Activated gamma-delta T cell treated with Interleukin-2 at 50 U/mL for 16 hours (primary cell): ENCODE measurements at regions not wholly inside any gene's neighbourhood (a gene's known extent, or its start where the extent isn't known, plus 50 kb on each side); places are given as distances from the start of the nearest gene placed in this dataset.

ENCODE experiments used
- DNase-seq: peaks from one replicate; pipeline ENCODE4 v3.0.0-alpha.2; 2020

DNA sequence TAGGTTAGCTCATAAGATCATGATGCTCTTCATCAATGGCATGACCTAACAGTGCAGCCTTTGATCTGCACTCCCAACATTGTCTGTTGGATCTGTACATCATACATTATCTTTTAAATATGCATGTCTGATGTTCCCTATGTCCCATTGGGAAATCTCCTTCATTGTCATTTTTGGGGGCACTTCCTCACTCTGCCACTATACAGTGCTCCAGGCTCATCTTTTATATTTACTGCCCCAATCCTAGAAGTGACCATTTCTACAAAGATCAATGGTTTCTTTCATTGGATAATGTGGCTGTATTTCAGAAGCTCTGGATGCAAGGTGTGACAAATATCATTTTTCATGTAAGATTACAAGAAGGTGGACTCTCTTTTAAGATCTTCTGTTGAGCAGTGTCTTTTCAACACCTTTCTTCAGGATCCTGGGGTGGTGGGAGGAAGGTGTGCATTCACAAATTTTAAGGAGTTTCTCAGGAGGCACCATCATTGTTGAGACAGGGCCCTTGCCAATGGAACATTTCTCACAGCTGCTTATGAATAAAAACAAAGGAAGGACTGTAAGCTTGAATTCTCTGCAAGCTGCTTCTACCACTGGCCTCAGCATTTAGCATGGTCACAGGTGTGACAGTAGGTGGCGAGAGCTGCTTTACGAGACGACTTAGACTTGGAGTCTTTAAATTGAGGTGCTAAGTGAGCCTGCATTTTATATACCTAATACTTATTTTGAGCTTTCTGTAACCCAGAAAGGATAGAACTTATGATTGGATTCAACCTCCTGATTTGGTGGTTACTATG lies 403.0 kb downstream of the LMO7 start:
- no peak for DNase-seq

DNA sequence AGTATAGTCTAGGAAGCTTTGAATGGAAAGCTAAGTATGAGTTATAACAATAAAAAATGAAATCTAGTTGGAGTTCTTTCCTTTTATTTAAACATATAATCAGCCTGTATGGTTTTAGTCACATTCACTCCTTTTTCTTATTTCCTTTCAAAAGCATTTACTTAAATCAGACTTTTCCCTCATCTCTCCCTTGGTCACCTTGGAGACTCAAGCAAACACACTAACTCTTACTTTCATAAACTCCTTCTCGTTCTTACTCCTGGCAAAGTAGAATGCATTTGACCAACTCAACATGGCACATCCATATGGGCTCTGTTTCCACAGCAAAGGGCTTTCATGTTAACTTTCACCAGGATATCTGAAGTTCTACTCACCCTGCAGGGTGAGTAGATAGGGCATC lies 400.0 kb downstream of the LMO7 start:
- DNase-seq, result no peak

DNA sequence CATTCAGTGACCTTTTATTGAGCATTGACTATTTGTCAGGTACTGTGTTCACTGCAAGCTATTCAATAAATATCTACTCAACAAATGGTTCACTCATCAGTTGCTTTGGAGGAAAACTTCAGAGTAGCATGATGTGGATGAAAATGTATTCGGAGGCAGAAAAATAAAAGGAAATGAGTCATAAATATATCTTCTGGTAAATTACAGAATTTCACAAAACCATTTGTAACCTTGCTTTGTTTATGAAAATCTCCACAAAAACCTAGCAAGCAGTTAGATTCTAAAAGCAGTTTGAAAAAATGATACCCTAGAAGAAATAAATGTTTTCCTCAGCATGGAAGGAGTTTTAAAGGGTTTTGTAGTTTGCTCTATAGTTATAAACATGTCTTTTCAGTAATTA lies 399.6 kb downstream of the LMO7 start:
- no peak for DNase-seq

DNA sequence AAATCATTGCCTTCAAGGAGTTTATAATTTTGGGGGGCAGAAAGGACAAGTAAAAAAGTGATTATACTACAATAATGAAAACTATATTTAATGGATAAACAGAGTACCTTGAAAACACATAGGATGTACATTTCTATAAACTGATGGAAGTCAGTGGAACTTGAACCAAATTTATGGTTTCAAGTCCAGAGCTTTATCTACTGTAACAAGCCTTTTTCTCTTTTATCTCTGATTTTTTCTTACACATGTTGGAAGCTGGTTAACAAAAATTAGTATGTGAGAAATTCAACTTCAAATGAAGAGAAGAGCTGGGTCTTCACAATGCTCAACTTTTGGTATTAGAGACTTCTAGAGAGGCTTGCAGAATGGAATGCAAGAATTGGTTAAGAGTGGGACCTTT lies 393.6 kb downstream of the LMO7 start:
- DNase-seq, result no peak

DNA sequence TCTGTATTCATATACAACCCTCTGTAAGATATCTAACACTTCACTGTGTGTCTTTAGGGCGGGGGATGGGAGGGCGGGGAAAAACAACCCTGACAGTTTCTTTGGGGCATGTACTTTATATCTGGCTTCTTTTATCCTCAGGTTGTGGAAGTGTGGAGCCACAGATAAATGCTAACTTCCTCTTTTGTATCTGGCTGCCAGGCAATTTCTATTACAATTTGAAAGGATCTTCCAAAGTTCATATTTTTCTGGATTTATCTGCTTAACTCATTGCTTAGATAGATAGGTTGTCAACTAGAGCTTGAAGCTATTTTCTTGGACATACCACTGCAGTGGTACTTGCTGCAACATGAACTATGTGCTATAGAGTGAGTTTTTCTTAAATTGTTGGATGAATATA lies 393.0 kb downstream of the LMO7 start:
- no peak for DNase-seq

DNA sequence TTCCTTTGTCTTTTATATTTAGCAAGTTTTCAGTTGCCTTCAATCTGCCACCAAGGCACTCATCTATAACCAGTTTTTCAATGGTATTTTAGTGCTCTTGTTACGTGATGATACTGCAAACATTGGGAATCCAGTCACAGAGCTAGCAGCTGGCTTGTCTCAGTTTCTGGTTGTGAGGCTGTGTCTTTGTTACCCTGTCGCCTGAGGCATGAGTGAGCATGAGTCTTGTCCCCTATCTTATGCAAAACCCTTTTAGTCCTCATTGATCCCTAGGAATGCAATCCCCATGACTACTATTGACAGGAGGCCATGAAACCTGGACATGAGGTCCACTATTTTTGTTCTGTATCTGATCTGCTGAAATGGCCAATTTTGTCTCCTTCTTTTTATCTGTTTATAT lies 391.0 kb downstream of the LMO7 start:
- no peak for DNase-seq

DNA sequence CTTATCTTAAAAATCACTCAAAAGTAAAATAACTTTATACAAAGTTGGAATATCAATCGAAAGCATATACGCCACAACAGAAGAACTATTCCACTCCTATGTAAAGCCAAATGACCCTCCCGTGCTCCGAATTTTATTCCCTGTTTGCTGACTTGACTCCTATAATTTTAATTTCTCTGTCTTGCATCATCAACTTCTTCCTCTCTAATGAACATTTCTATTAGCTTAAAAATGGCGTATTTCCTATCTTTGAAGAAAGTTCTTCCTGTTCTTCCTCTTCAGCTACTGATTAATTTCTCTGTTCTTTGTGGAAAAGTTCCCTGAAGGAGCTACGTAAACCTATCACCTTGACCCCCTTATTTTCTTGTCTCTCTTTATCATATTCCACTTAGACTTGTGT lies 389.3 kb downstream of the LMO7 start:
- no peak for DNase-seq

DNA sequence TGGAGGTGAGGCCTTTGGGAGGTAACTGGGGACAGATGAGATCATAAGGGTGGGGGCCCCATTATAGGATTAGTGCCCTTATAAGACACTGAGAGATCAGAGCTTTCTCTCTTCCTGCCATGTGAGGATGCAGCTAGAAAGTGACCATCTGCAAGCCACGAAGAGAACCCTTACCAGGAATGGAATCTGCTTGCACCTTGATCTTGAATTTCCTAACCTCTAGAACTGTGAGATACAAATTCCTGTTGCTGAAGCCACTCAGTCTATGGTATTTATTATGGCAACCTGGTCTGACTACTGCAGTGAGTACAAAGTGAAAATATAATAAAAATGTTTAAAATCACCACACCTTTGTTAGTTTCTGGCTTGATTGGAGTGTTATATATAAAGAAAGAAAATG lies 388.0 kb downstream of the LMO7 start:
- no peak for DNase-seq

DNA sequence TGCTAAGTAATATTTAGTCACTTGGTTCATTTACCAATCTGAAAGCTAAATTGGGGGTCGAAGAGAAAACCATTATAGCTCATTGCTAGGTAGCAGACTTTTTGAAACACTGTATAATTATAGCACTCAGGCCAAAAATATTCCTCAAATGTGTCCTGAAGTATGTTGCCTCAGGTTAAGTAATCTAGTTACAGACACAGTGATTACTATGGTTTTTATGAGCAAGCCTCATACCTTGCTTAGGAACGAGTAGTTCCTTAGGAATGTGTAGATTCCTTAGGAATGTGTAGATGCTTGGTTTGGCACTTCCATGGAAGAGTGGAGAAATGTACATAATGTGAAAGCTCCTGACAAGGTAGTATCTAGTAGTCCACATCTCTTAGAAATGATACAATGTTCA lies 387.5 kb downstream of the LMO7 start:
- DNase-seq, result no peak

DNA sequence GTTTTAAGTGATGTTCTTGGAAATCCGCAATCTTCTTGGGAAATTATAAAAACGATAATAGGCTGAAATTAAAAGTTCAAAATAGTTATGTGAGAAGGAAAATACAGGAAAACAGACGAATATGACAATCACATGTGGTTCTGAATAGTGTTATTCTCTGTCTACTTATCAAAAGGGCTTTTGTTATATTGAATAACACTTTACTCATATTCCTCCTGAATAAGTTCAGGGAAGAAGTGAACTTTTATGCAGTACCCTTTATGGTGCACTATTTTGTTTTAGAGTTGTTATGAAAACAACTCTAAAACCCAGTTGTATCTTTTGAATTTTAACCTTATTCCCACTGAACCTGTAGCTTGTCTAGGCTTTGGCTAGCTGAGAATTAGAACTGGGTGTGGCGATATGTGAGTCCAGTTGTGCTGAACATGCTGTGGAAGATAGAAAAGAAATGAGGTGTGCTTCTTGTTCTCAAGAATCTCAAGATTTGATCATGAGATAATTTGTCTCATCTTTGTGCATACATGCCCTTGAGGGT lies 384.4 kb downstream of the LMO7 start:
- DNase-seq, result no peak

DNA sequence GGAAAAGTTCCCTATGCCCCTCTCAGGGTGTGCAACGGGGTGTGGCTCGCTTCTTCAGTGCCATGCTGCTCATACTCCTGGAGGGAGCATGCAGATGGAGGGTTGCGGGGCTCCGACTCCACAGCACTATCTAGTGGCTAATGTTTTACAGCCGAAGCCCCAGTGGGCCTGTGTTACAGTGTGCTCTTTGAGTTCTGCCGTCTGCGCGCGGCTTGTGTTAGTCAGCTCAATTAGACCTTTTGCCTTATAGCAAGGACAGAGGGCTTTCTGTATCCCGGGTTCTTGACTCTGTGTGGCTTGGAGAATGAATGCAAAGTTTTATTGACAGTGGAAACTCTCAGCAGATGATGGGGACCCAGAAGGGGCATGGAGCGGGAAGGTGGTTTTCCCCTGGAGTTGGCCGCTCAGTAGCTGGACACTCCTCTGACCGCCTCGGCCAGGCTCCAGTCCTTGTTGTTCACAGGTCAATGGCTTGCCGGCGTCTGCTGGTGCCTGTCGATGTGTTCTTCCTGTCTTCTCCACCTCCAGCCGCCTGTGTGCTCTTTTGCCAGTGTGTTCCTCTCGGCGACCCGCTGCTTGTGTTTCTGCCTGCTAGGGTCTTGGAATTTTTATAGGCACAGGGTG lies 383.4 kb downstream of the LMO7 start:
- DNase-seq, result no peak

DNA sequence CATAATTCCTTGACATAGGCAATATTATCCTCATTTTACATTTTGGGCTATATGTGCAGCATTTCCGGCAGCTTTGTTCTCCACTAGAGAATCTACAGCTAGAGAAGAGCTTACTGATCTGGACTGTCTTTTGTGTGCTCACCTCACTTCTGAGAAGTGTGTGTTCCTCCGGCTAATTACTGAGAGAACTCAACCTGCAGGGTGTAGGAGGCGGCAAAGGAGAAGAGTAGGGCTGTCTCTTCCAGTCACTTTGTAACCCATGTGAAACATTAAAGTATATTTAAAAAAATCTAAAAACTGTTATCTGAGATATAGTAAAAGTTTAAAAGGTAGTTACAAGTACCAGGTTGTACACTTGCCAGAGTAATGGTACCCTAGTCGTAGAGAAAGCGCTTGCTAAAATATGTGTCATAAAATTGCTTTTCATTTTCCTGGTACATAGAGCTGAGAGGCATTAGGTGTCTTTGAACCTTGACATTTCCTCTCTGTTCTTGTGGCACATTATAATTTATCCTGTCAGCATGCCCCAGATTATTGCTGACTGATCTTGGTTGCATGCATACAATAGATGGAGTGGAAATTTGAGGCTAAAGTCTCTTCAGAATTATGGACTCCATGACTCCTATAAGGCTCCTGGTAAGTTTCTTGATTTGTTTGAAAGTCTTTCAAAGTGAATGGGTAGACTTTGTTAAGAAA lies 381.9 kb downstream of the LMO7 start:
- DNase-seq, result no peak

DNA sequence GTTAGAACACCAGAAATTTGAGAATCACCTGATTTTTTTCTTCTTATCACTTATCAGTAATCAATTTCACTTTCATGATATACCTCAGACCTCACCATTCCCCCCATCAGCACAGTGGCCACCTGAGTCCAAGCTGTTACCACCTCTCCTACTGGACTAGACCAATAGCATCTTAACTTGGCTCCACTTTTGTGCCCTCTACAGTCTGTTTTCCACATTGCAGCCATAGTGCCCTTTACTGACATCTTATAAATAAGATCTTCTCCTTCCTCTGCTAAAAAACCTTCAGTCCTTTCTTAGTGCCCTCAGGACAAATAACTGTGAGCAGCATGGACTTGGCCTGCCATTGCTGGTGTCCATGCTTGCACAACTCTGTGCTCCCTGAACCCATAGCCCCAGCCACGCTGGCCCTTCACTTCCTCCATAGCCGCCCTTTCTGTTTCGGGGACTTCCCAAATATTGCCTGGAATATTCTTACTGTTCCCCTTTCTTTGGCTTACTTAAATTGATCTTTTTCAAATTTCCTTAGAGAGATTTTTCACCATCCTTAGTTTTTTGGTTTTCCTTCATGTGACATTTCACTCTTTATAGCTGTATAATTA lies 380.8 kb downstream of the LMO7 start:
- no peak for DNase-seq

DNA sequence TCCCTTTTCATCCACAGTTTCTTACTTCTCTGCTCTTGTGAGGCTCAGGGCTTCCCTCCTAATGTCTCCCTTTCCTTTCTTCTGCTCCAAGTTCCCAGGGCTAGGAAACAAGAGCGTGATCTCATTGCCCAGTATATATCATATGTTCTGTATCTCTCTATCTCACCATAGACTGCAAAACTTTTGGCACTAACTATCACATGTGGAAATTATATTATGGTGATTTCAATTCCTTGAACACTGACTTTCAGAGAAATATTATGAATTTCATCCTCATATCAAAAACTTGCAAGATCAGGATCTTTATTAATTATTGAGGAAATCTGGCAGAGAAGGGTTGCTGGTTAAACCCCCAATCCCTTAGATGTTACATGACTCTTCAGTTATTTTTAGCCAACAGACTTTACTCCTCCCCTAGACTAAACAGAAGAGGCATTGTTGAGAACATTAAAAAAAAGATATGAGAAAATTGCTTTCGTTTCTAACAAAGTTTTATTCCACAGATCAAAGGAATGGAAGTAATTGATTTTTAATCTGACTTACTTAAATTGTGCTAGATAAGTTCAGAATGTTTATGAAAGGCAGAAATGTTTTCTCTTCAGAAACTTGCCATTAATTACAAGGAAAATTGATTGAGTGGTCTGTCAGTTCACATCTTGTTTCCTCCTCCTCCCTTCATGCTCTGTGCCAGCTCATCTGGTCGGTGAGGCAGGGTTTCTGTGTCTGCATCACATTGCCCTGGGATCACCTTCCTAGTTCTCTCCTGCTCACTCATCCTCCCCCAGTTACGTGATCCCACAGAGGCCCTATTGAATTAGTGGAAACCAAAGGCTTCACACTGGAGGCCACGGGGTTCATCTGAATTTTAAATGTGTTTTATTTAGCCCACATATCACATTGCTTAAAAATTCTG lies 378.5 kb downstream of the LMO7 start:
- no peak for DNase-seq

DNA sequence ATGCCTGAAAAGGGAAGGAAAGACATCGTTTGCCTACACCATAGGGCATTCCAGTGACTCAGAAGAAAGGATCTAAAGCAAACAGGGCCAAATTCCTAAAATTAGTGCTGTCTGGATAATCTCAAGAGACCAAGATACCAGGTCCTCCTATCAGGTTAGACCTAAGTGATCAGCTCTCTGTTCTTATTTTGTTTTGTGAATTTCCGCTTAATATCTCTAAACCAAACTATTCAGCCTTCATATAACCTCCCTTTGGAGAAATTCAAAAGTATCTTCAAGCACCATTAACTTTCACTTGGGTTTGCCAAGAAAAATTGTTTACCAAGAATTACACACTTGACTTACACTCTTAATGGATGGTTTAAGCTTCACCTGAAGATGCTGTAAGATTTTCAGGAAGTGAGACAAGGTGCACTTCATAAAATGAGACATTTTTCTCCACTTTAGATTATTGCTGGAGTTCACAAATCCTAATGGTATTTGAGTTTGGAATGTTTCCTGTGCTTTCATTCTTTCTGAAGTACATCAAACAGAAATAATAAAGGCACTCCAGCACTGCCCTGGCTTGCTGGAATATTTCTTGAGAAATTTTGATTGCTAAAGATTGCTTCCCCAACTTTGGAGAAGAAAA lies 376.1 kb downstream of the LMO7 start:
- no peak for DNase-seq

DNA sequence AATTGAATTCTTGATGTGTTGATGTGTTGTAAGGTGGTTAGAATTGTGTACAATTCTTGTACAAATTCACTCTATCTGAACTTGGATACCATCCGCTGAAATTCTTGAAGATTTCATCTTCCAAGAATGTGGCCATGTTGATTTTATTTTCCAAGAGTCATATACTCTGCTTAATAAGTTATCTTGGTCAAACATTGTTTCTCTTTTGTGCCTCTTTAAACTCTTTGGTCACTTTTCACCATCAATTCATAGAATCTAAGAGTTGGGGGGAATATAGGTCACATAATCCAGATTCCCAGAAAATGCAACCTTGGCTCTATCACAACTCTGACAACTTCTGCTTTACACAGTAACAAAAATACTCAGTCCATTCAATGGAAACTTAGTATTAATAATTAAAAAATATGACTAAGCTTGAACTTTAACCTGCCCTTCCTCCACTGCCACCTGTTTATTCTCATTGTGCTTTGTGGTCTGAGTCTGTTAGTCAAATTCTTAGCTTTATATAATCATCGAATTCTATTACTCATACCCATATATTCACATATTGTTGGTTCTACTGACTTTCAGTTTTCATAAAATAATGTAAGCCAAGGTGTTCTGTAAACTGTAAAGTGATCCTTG lies 373.2 kb downstream of the LMO7 start:
- DNase-seq, result no peak

DNA sequence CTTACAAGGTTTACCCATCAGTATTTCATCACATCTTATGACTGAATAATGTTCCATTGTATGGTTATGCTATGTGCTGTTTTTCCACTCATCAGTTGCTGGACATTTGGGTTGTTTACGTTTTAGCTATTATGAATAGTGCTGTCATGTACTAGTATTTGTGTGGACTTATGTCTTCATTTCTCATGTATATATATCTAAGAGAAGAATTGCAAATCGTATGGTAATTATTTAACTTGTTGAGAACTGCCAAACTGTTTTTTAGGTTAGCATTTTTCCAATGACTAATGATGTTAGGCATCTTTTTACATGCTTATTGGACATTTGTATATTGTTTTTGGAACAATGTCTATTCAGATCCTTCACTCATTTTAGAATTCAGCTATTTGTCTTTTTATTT lies 368.3 kb downstream of the LMO7 start:
- no peak for DNase-seq

DNA sequence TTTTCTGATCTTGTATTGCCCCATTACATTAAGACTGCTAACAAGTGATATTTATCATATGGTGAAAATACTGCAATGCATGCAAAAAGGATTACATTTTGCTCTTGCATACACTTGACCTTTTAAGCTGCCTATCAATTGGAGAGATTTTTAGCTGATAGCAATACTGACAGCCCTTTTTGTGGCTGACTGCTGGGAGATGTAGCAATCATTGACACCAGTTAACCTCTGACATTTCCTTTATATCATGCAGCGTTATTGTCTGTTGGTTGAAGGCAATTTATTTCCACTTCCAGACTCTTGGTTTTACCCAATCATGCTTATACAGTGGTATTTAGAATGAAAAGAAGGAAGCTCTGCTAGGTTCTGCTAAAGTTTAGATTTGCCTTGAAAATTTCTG lies 364.0 kb downstream of the LMO7 start:
- DNase-seq, result no peak

DNA sequence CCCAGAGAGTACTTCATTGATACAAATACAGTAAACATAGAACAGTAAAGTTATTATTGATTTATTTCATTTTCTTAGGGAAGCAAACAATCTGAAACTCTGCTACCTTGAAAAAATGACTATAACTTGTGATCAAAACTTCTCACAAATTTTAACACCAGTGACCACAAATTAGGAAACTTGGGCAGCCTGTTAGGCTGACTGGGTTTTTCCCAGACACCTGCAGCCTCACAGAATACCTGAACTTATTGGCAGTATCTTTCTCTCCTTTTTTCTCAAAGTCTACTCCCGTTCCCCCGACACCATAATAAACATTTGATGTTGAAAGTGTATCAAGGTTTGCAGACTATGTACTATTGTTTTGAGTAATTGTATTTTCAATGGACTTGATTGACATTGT lies 360.5 kb downstream of the LMO7 start:
- DNase-seq, result no peak

DNA sequence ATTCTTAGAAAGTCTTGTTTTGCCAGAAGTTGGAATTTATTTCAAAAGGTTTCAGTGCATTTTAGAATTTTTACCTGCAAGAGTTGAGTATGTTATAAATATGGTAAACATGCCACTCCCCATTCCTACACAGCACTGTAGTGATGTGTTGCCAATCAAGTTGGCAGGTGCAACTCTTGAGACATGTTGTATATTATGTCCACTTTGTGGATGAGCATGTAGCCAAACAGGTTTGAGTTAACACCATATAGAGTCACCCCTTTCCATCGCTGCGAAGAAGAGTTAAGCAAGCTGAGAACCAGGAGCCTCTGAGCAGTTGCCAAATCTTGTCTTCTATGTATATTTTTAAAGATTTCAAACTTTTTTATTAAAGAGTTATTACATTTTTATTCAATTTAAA lies 359.8 kb downstream of the LMO7 start:
- no peak for DNase-seq

DNA sequence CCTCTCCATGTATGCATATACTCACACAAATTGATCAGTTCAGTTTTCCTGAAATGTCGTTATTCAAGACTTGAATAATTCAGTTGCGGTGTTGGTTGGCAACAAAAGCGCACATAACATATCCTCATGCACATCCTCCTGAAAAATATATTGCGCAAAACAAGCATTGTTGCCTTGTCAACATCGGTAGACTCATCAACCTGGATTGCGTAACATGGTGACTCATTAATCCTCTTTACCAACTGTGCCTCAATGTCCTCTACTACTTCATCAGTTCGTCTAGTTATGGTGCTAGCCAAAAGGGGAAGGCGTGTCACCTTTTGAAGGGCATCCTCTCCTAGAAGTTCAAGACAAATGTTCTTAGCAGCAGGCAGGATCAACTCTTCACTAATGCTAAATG lies 357.7 kb downstream of the LMO7 start:
- DNase-seq, result no peak

DNA sequence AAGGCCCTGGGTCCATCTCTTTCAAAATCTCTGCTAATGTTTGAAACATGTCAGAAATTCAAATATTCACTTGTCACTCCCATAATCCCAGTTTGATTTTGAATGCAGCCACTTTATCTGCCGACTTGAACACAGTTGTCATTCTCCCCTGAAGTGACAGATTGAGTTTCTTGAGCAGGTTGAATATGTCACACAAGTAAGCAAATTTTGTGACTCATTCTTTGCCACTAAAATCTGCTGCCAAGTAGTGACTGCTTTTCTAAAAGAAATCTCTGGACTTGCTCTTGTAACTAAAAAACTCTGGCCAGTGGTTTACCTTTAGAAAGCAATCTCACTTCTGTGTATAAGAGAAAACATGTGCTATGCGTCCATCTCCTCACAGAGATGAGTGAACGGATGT lies 357.1 kb downstream of the LMO7 start:
- DNase-seq, result no peak
